Activated gamma-delta T cell (primary cell): ENCODE measurements at regions not wholly inside any gene's neighbourhood (a gene's known extent, or its start where the extent isn't known, plus 50 kb on each side); places are given as distances from the start of the nearest gene placed in this dataset.
A peak's percentile ranks its signal among the peaks of the same experiment; 100 is the strongest.

Experiments
- DNase-seq: peaks from one replicate; lab custom pipeline; 2025; lab: John Stamatoyannopoulos, UW

DNA sequence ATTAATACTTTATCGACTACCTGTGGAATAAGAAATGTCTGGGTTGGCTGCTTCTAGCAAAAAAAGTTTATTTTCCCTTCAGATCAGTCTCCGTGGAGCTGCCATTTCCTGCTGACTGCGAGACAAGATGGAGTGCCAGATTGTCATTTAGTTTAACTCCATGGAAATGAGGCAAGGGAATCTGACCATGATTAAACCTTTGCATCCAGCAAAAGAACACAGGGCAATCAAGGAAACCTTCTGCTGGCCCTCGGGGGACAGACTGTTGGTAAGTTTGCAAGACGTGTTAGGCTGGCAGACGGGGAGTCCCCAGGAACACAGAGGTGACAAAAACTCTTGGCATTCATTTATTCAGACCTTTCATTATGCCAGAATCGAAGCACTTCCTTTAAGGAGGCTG is 52.2 kb upstream of the SPACA1 start:
- DNase-seq: no peak

DNA sequence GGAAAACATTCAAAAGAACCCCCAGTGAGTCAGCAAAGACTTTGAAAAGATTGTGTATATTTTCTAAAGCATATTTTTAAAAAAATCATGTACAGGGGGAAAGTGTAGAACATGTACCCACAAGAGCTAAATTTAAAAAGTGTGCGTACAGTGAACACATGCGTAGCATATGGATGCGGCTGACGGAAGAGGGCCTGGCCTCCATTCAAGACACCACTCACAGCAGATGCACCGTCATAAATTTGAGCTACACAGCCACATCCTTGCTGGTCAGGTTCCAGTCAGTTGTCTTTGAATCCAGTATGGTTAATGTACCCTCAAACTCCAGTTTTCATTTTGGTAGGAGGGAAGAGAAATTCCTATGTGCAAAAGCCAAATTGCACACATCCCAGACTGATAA is 54.3 kb upstream of the SPACA1 start:
- DNase-seq: no peak

GRCh38 chr6:87990871-87991270 is 56.8 kb upstream of the SPACA1 start:
- no peak for DNase-seq

DNA sequence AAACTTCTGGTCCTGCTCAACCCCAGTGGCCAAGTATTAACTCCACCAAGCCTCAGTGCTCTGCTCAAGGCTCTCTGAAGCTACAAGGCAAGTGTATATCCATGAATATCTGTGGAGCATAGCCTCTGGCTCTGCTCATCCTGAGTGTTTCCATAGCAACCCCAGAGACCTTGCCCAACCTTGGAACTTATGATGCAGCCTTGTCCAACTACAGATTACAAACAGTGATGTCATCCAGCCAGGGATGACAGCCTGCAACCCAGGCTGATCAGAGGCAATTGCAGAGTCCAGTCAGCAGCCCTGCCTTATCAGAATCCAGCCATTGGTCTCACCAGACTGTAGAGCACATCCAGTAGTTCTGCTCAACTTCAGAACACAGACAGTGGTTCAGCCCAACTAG is 65.5 kb upstream of the SPACA1 start:
- DNase-seq: no peak

DNA sequence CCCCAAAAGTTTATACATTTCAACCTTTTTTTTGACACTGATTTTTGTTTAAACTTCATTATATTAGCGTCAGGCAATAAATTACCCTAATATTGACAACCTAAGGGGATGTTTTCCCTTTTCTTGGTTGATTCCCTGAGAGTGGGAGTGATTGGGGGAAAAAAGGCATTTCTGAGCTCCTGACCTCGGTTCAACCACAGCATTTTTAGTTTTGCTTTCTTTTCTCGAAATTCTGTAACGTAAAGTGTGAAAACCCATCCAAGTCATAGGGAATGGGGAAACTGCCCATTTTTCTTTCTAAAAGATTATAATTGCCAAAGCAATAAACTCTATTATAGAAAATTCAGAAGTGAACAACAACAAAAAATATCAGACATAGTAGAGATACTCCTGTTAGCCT is 67.9 kb upstream of the SPACA1 start:
- DNase-seq: no peak

DNA sequence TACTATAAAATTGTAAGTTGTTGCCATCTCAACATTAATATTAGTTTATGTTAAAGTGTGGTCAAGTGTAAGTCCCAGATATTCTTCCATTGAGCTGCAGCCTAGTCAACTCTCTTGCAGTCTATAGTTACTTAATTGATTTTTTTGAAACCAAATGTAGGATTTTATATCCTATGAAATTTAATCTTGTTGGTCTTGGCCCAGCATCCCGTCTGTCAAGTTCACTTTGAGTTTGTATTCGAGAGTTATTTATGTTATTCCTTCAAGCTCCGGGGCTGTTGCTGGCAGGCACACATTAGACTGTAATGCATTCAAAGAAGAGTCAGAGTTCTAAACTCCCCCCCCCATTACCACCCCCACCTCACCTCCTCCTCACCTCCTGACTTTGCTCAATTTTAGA is 71.0 kb upstream of the SPACA1 start:
- no peak for DNase-seq

DNA sequence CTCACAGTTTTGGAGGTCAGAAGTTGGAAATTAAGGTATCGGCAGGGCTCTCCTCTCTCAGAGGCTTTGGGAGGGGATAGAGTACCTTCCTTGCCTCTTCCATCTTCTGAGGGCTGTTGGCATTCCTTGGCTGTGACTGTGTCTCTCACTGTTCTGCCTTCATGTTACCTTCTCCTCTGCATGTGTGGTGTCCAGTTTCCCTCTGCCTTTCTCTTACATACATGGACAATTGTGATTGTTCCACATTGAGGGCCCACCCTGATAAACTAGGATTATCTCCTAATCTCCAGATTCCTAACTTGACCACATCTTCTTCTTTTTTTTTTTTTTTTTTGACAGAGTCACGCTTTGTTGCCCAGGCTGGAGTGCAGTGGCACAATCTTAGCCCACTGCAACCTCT is 72.1 kb upstream of the SPACA1 start:
- DNase-seq: no peak

DNA sequence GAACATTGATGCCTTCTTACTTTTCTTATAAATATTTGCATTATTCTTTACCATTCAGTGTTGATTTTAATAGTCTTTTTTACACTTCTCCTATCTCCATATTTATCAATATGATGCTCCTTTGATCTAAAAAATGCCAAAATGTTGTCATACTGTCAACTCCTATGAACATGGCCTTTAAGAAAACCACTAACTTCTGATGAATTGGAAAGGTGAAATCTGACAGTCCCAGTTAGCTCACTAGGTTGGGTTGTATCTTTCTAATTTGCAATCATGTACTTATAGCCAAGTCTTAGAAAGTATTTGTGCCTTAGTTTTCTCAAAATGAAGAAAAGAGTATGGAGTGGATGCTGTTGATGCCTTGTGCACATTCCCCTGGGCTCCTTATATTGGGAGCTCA is 75.4 kb upstream of the SPACA1 start:
- DNase-seq: no peak

- no peak for DNase-seq
Observed at GRCh38 chr6:87971605-87972262, 75.9 kb upstream of the SPACA1 start.

DNA sequence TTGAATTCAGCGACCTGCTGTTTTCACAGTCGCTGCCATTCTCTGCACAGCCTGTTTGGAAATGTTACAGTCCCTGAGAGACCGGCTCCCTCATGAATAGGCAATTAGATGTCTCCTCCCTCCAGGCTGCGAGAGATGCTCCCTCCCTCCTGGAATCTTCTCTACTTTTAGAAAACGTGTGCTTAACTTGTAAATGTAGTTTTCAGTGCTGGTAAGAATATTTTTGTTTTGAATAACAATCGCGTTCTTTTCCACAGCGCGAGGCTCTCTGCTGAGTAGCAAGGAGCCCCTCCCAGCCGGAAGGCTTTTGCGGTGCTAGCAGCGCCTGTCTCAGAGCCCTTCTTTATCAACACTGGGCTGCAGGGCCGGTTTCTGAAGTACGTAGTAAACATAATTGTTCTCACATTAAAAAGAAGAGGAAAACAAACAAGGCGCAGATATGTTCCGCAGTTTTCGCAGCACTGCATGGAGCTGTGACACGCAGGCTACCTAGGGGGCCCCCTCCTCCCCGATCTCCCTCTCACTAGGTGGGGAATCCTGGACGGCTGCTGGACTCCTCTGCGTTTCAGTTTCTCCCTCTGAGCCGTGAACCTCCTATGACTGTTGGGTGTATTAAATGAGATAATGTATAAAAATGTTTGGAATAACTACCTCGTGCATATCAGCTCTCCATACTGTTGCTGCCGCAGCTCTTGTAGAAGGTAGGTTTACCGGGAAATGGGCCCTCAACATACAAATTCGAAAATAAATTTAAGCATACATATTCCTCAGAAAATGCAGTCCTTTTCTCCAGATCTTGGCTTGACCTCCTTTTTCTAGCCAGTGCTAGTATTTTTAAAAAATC is 79.0 kb upstream of the SPACA1 start:
- peak; percentile 8 for DNase-seq

- no peak for DNase-seq
Observed at GRCh38 chr6:87965806-87966205, 81.8 kb upstream of the SPACA1 start.

- no peak for DNase-seq
Observed at GRCh38 chr6:87959083-87959482, 88.6 kb upstream of the SPACA1 start.

- DNase-seq: no peak
Observed at GRCh38 chr6:87951751-87952150, 95.9 kb upstream of the SPACA1 start.

GRCh38 chr6:87950614-87951013 is 97.0 kb upstream of the SPACA1 start:
- no peak for DNase-seq

DNA sequence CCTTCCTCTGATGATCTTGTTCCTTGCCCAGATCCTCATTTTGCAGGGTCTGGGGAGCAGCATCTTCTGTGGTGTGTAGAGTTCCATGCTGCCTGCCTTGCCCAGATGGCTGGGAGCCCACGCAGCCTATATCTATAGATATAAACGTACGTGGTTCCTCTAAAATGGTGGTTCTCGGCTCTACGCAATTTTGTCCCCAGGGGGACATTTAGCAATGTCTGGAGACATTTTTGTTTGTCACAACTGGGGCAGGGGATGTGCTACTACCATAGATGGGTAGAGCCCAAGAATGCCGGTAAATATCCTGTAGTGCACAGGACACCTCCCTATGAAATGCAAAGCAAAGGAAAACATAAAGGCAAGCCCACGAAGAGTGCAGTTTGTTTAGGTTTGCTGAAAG is 98.4 kb upstream of the SPACA1 start:
- no peak for DNase-seq

DNA sequence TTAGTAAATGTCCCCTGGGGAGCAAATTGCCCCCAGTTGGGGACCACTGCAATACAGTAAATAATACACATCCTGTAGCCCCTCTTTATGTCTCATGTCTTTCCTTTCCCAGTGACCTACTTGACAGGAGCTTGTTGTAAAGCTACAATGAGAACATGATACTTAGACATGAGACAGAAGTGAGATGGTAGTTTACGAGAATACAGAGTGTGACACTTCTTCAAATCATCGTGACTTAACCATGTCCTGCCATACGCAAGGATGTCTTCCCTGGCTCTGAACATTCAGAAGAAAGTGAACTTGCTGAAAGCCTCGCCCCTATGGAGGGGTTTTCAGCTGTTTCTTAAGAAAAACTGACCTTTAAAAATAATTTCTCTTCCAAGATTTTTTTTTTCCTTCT is 101.0 kb upstream of the SPACA1 start:
- DNase-seq: no peak

DNA sequence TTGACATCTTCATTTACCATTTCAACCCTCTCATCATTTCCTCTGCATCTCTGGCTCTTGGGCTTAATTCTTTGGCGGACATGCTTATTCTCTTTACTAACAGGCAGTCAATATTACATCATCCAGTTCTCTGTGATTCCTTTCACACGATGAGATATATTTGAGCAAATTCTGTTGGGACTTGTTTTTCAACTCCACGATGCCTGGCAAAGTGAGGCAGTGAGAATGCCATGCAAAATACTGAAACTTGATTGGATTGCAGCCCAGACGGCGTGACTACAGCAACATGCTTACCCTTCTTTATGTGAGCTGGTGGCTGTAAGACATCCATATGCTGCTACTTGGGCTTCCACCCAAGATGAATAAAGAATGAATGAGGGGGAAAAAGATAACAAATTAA is 101.7 kb upstream of the SPACA1 start:
- DNase-seq: no peak

DNA sequence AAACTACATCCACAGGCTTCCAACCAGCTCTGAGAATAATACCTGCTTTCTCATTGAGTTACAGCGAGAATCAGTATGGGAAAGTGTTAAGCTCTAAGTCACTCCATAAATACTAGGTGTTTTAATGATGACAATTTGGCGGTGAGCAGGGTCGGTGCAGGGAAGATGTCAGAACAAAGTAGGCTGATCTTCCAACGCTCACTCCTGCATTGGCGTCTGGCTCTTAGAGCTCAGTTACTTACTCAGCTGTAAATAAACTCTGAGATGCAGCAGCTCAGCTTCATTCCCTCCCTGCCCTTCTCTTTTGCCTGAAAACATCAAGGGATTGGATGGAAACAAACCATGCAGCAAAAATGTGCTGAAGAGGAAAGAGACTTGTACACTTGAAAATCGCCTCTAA is 102.5 kb upstream of the SPACA1 start:
- no peak for DNase-seq

- no peak for DNase-seq
Observed at GRCh38 chr6:87944541-87944954, 103.1 kb upstream of the SPACA1 start.

DNA sequence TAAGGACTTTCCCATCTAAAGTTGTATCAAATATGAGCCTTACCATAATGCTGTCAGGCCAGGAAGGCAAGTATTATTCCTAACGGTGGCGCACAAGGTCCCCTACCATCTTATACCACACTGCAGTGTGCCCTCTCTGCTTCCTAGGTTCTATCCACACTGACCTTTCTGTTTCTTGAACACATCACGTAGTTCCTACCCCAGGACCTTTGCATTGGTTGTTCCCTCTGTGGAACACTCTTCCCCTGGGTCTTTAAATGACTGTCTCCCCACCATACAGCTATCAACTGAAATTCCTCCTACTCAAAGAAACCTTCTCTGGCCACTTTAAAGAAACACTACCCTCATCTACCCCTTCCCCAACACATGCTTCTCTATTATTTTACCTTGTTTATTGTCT is 104.5 kb upstream of the SPACA1 start:
- DNase-seq: no peak

- no peak for DNase-seq
Observed at GRCh38 chr6:87941556-87942358, 105.9 kb upstream of the SPACA1 start.

DNA sequence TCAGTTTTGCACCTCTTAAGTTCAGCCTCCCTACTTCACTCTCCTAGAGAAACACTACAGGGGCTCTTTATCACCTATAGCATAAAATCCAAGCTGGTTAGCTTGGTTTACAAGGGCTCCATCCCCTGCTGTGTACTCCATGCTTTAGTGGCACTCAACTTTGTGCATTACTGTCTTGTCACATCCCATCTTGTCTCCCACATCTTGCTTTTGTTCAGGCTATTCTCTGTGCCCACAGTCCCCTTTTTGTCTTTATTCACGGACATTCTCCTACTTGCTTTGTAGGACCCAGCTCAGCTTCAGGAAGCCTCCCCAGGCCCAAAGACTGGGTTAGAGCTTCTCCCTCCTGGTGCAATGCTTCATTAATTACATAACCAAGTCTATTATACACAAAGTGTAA is 107.9 kb upstream of the SPACA1 start:
- DNase-seq: no peak

- DNase-seq: no peak
Observed at GRCh38 chr6:87938287-87938686, 109.4 kb upstream of the SPACA1 start.
